ENCODE measurements at regions not wholly inside any gene's neighbourhood (a gene's known extent, or its start where the extent isn't known, plus 50 kb on each side); places are given as distances from the start of the nearest gene placed in this dataset.

DNA sequence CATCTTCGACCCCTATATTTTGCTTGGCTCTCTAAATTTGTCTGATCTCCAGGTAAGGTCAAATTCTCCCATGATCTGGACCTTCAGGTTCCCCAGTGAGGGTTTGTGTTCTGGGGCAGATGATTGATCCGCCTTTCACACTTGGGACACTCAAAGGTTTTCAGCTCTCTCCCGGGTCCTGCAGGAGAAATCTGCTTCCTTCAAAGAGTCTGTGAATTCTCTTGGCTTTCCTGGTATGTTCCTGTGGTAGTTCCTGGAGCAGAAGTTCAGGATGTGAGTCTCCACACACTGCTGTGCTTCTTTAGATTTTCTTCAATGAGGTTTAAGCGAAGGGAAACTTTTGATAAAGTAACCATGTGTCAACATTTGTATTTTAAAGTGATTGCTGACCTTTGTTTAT, 318.0 kb downstream of the TAF11L14 start:
- H3K4me3 ChIP-seq (IDR thresholded peaks at IDR 0.05; ENCODE audit: insufficient read depth, low read depth, low read length) = no peak overlapping the region
- no peaks in the 10 kb centered on the region for H3K36me3 ChIP-seq (ENCODE audit: insufficient read depth)
- no peak overlapping the region for H3K9ac ChIP-seq
- TF ChIP-seq, protein P1, sequence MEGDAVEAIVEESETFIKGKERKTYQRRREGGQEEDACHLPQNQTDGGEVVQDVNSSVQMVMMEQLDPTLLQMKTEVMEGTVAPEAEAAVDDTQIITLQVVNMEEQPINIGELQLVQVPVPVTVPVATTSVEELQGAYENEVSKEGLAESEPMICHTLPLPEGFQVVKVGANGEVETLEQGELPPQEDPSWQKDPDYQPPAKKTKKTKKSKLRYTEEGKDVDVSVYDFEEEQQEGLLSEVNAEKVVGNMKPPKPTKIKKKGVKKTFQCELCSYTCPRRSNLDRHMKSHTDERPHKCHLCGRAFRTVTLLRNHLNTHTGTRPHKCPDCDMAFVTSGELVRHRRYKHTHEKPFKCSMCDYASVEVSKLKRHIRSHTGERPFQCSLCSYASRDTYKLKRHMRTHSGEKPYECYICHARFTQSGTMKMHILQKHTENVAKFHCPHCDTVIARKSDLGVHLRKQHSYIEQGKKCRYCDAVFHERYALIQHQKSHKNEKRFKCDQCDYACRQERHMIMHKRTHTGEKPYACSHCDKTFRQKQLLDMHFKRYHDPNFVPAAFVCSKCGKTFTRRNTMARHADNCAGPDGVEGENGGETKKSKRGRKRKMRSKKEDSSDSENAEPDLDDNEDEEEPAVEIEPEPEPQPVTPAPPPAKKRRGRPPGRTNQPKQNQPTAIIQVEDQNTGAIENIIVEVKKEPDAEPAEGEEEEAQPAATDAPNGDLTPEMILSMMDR (conservative IDR thresholded peaks at IDR 0.05; ENCODE audit: low read depth, low read length) = no peak
- H2AFZ ChIP-seq (ENCODE audit: low read depth) = no peak overlapping the region
- no peaks in the 10 kb centered on the region for H4K20me1 ChIP-seq (ENCODE audit: insufficient read depth)
- H3K4me2 ChIP-seq = no peak overlapping the region
- H3K27ac ChIP-seq = no peak overlapping the region
- no peaks in the 10 kb centered on the region for H3K27me3 ChIP-seq (ENCODE audit: insufficient read depth, low read depth)
- no peaks in the 10 kb centered on the region for H3K4me1 ChIP-seq (ENCODE audit: low read depth, poor library complexity, severe bottlenecking)
- H3K79me2 ChIP-seq (ENCODE audit: insufficient read depth, low read depth) = no peaks in the 10 kb centered on the region

DNA sequence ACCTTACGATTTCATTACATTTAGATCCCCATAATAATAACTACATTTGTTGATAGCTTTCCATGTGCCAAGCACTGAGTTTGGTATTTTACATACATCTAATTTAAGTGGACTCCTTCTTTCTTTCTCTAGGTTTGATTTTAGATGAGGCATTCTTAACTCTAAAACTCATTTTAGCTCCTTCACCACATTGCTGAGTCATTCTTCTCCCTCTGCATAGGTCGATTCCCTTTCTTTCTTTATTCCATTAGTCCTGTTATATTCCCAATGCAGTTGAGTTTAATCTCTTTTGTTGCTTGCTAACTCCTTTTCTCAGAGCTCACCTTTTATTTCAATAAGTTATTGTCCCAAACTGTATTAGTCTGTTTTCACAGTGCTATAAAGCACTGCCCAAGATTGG, 329.8 kb downstream of the TAF11L14 start:
- Histone ChIP-seq H3K27ac (no peak overlapping the region), H3K4me1 (ENCODE audit: low read depth, poor library complexity, severe bottlenecking) (no peaks in the 10 kb centered on the region), H2AFZ (ENCODE audit: low read depth) (no peak overlapping the region), H3K36me3 (ENCODE audit: insufficient read depth) (no peaks in the 10 kb centered on the region), H3K4me2 (no peak overlapping the region), H3K9ac (no peak overlapping the region), H3K4me3 (IDR thresholded peaks at IDR 0.05; ENCODE audit: insufficient read depth, low read depth, low read length) (no peak overlapping the region), H4K20me1 (ENCODE audit: insufficient read depth) (no peaks in the 10 kb centered on the region), H3K79me2 (ENCODE audit: insufficient read depth, low read depth) (no peaks in the 10 kb centered on the region), H3K27me3 (ENCODE audit: insufficient read depth, low read depth) (no peaks in the 10 kb centered on the region)
- TF ChIP-seq, protein P1 (conservative IDR thresholded peaks at IDR 0.05; ENCODE audit: low read depth, low read length) = no peak

DNA sequence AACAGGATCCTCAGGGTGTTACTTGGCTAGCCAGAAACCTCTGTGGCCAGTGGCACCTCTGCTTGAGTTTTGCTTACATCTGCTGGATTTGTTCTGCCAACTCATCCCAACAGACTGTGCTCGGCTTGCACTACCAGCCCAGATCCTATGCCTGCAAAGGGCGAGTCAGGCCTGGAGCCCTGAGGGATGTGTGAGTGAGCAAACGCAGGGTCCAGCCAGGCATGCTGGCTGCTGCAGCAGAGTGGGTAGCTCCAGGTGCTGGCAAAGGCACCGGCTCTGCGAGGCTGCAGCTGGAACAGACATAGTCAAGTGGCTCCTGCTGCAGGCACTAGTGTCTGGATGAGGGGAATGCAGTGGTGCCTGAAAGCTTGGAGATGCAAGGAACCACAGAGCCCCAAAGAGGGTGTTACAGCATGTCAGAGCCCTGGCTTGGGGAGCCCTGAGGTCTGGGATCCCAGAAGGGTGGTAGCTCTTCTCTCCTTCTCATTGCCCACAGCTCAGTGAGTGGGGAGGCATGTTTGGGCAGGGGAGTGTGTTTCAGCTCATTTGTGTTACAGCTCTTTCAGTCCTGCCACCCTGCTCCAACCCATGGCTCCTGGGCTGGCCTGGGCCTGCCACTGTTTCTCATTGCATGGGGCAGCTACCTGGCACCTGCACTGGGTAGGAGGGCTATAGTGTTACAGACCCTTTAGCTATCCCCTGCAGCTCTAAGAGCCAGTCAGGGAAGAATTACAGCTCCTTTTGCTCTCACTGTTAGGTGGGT, 332.6 kb downstream of the TAF11L14 start:
- H3K4me3 ChIP-seq (IDR thresholded peaks at IDR 0.05; ENCODE audit: insufficient read depth, low read depth, low read length) = no peak overlapping the region
- no peak overlapping the region for H3K4me2 ChIP-seq
- no peak overlapping the region for H3K27ac ChIP-seq
- no peaks in the 10 kb centered on the region for H3K27me3 ChIP-seq (ENCODE audit: insufficient read depth, low read depth)
- no peaks in the 10 kb centered on the region for H3K36me3 ChIP-seq (ENCODE audit: insufficient read depth)
- H3K79me2 ChIP-seq (ENCODE audit: insufficient read depth, low read depth) = no peaks in the 10 kb centered on the region
- no peak overlapping the region for H3K9ac ChIP-seq
- no peaks in the 10 kb centered on the region for H4K20me1 ChIP-seq (ENCODE audit: insufficient read depth)
- TF ChIP-seq, protein P1 (conservative IDR thresholded peaks at IDR 0.05; ENCODE audit: low read depth, low read length) = no peak
- H2AFZ ChIP-seq (ENCODE audit: low read depth) = no peak overlapping the region
- no peaks in the 10 kb centered on the region for H3K4me1 ChIP-seq (ENCODE audit: low read depth, poor library complexity, severe bottlenecking)

DNA sequence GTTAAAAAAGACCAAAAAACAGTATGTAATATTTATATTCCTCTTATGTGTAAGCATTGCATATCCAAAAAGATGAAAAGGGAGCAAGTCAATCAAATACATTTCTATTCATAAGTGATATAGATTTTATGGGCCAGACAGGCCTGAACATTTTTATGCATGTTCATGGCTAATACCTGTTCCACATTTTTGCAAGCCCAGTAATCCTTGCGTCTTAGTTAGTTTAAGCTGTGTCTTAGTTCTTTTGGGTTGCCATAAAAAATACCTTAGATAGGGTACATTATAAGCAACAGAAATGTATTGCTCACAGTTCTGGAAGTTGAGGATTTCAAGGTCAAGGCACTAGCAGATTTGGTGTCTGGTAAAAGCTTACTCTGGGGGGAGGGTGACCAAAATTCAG, 342.1 kb downstream of the TAF11L14 start:
- Histone ChIP-seq H3K27me3 (ENCODE audit: insufficient read depth, low read depth) (no peaks in the 10 kb centered on the region), H3K4me1 (ENCODE audit: low read depth, poor library complexity, severe bottlenecking) (no peaks in the 10 kb centered on the region), H4K20me1 (ENCODE audit: insufficient read depth) (no peaks in the 10 kb centered on the region), H2AFZ (ENCODE audit: low read depth) (no peak overlapping the region), H3K27ac (no peak overlapping the region), H3K9ac (no peak overlapping the region), H3K4me3 (IDR thresholded peaks at IDR 0.05; ENCODE audit: insufficient read depth, low read depth, low read length) (no peak overlapping the region), H3K36me3 (ENCODE audit: insufficient read depth) (no peaks in the 10 kb centered on the region), H3K79me2 (ENCODE audit: insufficient read depth, low read depth) (no peaks in the 10 kb centered on the region), H3K4me2 (no peak overlapping the region)
- TF ChIP-seq, protein P1 (conservative IDR thresholded peaks at IDR 0.05; ENCODE audit: low read depth, low read length) = no peak
